IMR-90 (cell line): ENCODE measurements at regions not wholly inside any gene's neighbourhood (a gene's known extent, or its start where the extent isn't known, plus 50 kb on each side); places are given as distances from the start of the nearest gene placed in this dataset.
"Not testable (repeated sequence)": the region's sequence is repeated elsewhere in the genome, so short reads cannot be mapped to it uniquely, and the experiment has no call there.

ENCODE experiments used
- ATAC-seq: fragments of 200-7000 bp; cut with Tn5 transposase; 2 replicates; pipeline ENCODE4 v1.9.1; 2020; ENCODE audit warnings: low read depth, mild to moderate bottlenecking, moderate library complexity
- BruUV-seq: library from RNA; stranded (reverse); fragments of 400-500 nt; replicated peaks from 2 replicates; lab custom pipeline; 2021; lab: Mats Ljungman, UMichigan
- CTCF ChIA-PET: fragments of 300-600 bp; formaldehyde crosslinking; extraction: SDS; loops from one replicate; lab custom pipeline; 2021; ENCODE audit warnings: antibody characterized with exemption; lab: Yijun Ruan, JAX
- POLR2A ChIA-PET: fragments of 300-600 bp; sonication (Branson Sonifier 250); formaldehyde crosslinking; loops from one replicate; lab custom pipeline; 2022; ENCODE audit warnings: antibody characterized with exemption; ENCODE audit not compliant: unreplicated experiment; lab: Charles Lee
- DNase-seq: peaks from one replicate; pipeline ENCODE4 v3.0.0; 2013
- H2AFZ ChIP-seq: replicated peaks from 2 replicates; pipeline ENCODE3; 2013; ENCODE audit warnings: low read length, mild to moderate bottlenecking; ENCODE audit not compliant: poor library complexity
- H2AK5ac ChIP-seq: 2 replicates; pipeline ENCODE4 v1.6.1; 2013; ENCODE audit warnings: low read depth, low read length, inconsistent platforms
- H2AK9ac ChIP-seq: replicated peaks from 2 replicates; pipeline ENCODE3; 2013; ENCODE audit warnings: mild to moderate bottlenecking, low read depth, low read length, moderate library complexity; ENCODE audit not compliant: poor library complexity
- H2BK120ac ChIP-seq: 2 replicates; pipeline ENCODE4 v1.6.1; 2013; ENCODE audit warnings: low read depth, low read length, inconsistent platforms
- H2BK15ac ChIP-seq: 3 replicates; pipeline ENCODE4 v1.6.1; 2013; ENCODE audit warnings: low read depth, low read length, inconsistent platforms
- H2BK20ac ChIP-seq: 2 replicates; pipeline ENCODE4 v1.6.1; 2013; ENCODE audit warnings: low read depth, mild to moderate bottlenecking, inconsistent platforms, low read length, moderate library complexity
- H2BK5ac ChIP-seq: 2 replicates; pipeline ENCODE4 v1.6.1; 2013; ENCODE audit warnings: mild to moderate bottlenecking, low read depth, low read length, inconsistent platforms; ENCODE audit not compliant: poor library complexity, severe bottlenecking
- H3K14ac ChIP-seq: replicated peaks from 2 replicates; pipeline ENCODE4 v1.6.1; 2013; ENCODE audit warnings: low read depth, low read length, inconsistent platforms
- H3K18ac ChIP-seq: 2 replicates; pipeline ENCODE4 v1.6.1; 2013; ENCODE audit warnings: low read depth, low read length, control low read depth
- H3K23ac ChIP-seq: 2 replicates; pipeline ENCODE4 v1.6.1; 2013; ENCODE audit warnings: low read depth, low read length, inconsistent platforms
- H3K27ac ChIP-seq: 2 replicates; pipeline ENCODE4 v1.5.1; 2013; ENCODE audit warnings: mild to moderate bottlenecking, control low read depth, low read length; ENCODE audit not compliant: insufficient read depth
- H3K27me3 ChIP-seq: 2 replicates; pipeline ENCODE4 v1.6.1; 2013; ENCODE audit warnings: low read length; ENCODE audit not compliant: control insufficient read depth, insufficient read depth
- H3K36me3 ChIP-seq: 2 replicates; pipeline ENCODE4 v1.6.1; 2013; ENCODE audit warnings: low read length, mixed read lengths; ENCODE audit not compliant: control insufficient read depth, insufficient read depth
- H3K4ac ChIP-seq: 2 replicates; pipeline ENCODE4 v1.6.1; 2013; ENCODE audit warnings: low read depth, low read length, inconsistent platforms
- H3K4me1 ChIP-seq: 2 replicates; pipeline ENCODE4 v1.6.1; 2013; ENCODE audit warnings: low read length, mixed read lengths; ENCODE audit not compliant: control insufficient read depth, insufficient read depth
- H3K4me2 ChIP-seq: 2 replicates; pipeline ENCODE4 v1.6.1; 2013; ENCODE audit warnings: low read depth, mild to moderate bottlenecking, control low read depth, low read length, moderate library complexity
- H3K4me3 ChIP-seq: 2 replicates; pipeline ENCODE4 v1.5.1; 2013; ENCODE audit warnings: low read depth, mild to moderate bottlenecking, control low read depth, low read length, moderate library complexity; ENCODE audit not compliant: insufficient read depth
- H3K56ac ChIP-seq: 2 replicates; pipeline ENCODE4 v1.6.1; 2013; ENCODE audit warnings: low read length, inconsistent platforms; ENCODE audit not compliant: insufficient read depth; ENCODE audit errors: extremely low read depth
- H3K79me1 ChIP-seq, 2 experiments: 2 replicates each; pipeline ENCODE4 v1.6.1; 2013; ENCODE audit warnings: low read length in 2 of 2, inconsistent platforms in 1 of 2, low read depth in 1 of 2
- H3K9ac ChIP-seq: 2 replicates; pipeline ENCODE4 v1.6.1; 2013; ENCODE audit warnings: low read depth, low read length, control low read depth
- H3K9me1 ChIP-seq: 2 replicates; pipeline ENCODE4 v1.6.1; 2013; ENCODE audit warnings: low read length, inconsistent platforms; ENCODE audit not compliant: insufficient read depth
- H3K9me3 ChIP-seq: 2 replicates; pipeline ENCODE4 v1.6.1; 2013; ENCODE audit warnings: low read length; ENCODE audit not compliant: control insufficient read depth, insufficient read depth
- H4K20me1 ChIP-seq: 2 replicates; pipeline ENCODE4 v1.6.1; 2013; ENCODE audit warnings: low read length, inconsistent platforms; ENCODE audit not compliant: insufficient read depth
- H4K5ac ChIP-seq: 2 replicates; pipeline ENCODE4 v1.6.1; 2013; ENCODE audit warnings: mild to moderate bottlenecking, low read depth, low read length, control low read depth
- H4K8ac ChIP-seq, 2 experiments: 2 replicates each; pipeline ENCODE4 v1.6.1; 2013; ENCODE audit warnings: low read depth in 2 of 2, low read length in 2 of 2, control low read depth in 1 of 2, inconsistent platforms in 1 of 2
- H4K91ac ChIP-seq: 2 replicates; pipeline ENCODE4 v1.6.1; 2013; ENCODE audit warnings: low read depth, low read length, inconsistent platforms; ENCODE audit not compliant: insufficient read depth
- WGBS, 2 experiments: methylation state at CpG; one replicate each; pipeline versions ENCODE4 v1.1.5 to v1.1.7; 2013; ENCODE audit warnings: missing lambda C conversion rate in 2 of 2; ENCODE audit not compliant: insufficient read length in 1 of 2; ENCODE audit errors: extremely low coverage in 2 of 2; 5-methylcytosine and 5-hydroxymethylcytosine counted together
- dilution Hi-C: fragments of 300-500 bp; cut with HindIII; formaldehyde crosslinking; loops from one replicate; pipeline ENCODE4 v1.14.3; 2018; ENCODE audit warnings: low sequenced_read_pairs; ENCODE audit not compliant: unreplicated experiment
- in situ Hi-C: fragments of 300-500 bp; cut with MboI; formaldehyde crosslinking; loops from 3 replicates; pipeline ENCODE4 v1.14.3; 2019; ENCODE audit warnings: low sequenced_read_pairs, inconsistent platforms, mixed read lengths
- intact Hi-C: fragments of 100-400 bp; cut with micrococcal nuclease; formaldehyde crosslinking; loops from 2 replicates; pipeline ENCODE4 v1.10.0; 2022

DNA sequence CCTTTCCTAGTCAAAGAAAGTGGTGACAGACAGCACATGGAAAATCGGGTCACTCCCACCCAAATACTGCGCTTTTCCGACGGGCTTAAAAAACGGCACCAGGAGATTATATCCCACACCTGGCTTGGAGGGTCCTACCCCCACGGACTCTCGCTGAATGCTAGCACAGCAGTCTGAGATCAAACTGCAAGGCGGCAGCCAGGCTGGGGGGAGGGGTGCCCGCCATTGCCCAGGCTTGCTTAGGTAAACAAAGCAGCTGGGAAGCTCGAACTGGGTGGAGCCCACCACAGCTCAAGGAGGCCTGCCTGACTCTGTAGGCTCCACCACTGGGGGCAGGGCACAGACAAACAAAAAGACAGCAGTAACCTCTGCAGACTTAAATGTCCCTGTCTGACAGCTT is 171.6 kb downstream of the PLK2 start:
- H4K5ac ChIP-seq, H2BK15ac ChIP-seq, H3K4me2 ChIP-seq, H3K4me1 ChIP-seq, H3K18ac ChIP-seq, H3K9me1 ChIP-seq, H2AK5ac ChIP-seq, H4K8ac ChIP-seq, POLR2A ChIA-PET, BruUV-seq, DNase-seq, CTCF ChIA-PET, H3K27me3 ChIP-seq, H3K27ac ChIP-seq, H4K20me1 ChIP-seq, H3K79me1 ChIP-seq, H3K9ac ChIP-seq, dilution Hi-C loops, H4K91ac ChIP-seq, H2BK120ac ChIP-seq, H3K9me3 ChIP-seq, H3K36me3 ChIP-seq, H3K23ac ChIP-seq, H3K56ac ChIP-seq, H2BK5ac ChIP-seq, intact Hi-C loops, H2AK9ac ChIP-seq, in situ Hi-C loops, H2BK20ac ChIP-seq, H3K4me3 ChIP-seq, H2AFZ ChIP-seq, H3K4ac ChIP-seq, ATAC-seq, H3K14ac ChIP-seq: not testable (repeated sequence)
- WGBS, 2 experiments: 56% methylated on average over 3 of the region's 10 CpGs; no CpG with 5 or more reads in 1 of the 2 experiments
